NCI-H128 (cell line): ENCODE measurements at regions not wholly inside any gene's neighbourhood (a gene's known extent, or its start where the extent isn't known, plus 50 kb on each side); places are given as distances from the start of the nearest gene placed in this dataset.
A peak's percentile ranks its signal among the peaks of the same experiment; 100 is the strongest.

Source experiments
- DNase-seq: peaks from one replicate; lab custom pipeline; 2025; ENCODE audit not compliant: unreplicated experiment; lab: John Stamatoyannopoulos, UW

GRCh38 chr4:137076908-137077307 lies 455.4 kb downstream of the PCDH18 start:
- DNase-seq: no peak

GRCh38 chr4:137075586-137075985 lies 456.7 kb downstream of the PCDH18 start:
- no peak for DNase-seq

DNA sequence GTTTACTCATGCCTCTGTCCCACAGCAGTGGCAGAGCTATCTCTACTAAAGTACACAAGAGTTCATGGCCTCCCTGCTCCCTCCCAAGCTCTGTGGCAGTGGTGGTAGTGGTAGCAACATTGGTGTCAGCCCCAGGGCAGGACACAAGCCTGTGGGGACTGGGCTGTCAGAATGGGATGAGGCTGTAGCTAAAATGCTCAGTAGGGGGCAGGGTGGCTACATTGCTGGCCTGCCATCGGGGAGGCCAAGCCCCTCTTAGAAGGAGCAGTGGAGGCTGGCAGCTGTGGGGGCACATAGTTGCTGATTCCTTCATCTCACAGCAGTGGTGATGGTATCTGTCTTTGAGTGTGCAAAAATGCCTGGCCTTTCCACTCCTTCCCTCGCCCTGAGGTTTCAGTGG lies 461.7 kb downstream of the PCDH18 start:
- DNase-seq: no peak

GRCh38 chr4:137069473-137069872 lies 462.8 kb downstream of the PCDH18 start:
- DNase-seq: no peak

GRCh38 chr4:137067735-137068134 lies 464.6 kb downstream of the PCDH18 start:
- DNase-seq: no peak

DNA sequence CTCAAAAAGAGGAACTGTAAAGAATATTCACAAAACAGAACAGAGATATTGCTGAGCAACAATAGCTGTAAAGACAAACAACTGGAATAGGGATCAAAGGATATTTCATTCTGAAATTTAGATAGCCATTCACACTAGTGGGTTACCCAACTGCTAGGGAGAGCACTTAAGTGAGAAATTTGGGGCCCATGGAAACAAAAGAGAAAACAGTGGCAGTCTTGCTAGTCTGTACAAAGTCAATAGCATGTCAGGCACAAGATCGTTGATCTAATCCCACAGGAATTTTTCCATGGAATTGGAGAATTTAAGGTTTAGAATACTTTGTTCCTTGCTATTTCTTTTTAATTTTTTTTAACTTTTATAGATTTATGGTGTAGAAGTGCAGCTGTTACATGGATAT lies 467.0 kb downstream of the PCDH18 start:
- no peak for DNase-seq

- DNase-seq: no peak
Measured at GRCh38 chr4:137063961-137064360, 468.3 kb downstream of the PCDH18 start.

- no peak for DNase-seq
Measured at GRCh38 chr4:137043184-137043583, 489.1 kb downstream of the PCDH18 start.

GRCh38 chr4:137039370-137039769 lies 492.9 kb downstream of the PCDH18 start:
- DNase-seq: no peak

DNA sequence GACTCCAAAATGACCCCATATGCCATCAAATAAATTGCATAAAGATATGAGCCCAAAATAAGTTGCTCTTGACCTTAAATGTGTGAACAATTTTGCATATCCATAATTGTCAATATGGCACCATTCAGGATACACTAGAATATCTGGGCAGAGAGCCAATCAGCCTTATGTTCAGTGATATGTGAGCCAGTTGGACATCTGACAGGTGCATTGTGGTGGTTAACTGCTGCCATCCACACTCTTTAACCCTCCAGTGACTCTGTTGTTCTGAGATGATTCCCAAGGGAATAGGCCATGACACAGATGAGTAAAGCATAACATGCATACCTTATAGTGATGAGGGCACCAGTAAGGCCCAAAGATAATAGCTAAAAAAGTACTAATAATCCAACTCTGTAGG lies 500.1 kb downstream of the PCDH18 start:
- peak; percentile 27 for DNase-seq

DNA sequence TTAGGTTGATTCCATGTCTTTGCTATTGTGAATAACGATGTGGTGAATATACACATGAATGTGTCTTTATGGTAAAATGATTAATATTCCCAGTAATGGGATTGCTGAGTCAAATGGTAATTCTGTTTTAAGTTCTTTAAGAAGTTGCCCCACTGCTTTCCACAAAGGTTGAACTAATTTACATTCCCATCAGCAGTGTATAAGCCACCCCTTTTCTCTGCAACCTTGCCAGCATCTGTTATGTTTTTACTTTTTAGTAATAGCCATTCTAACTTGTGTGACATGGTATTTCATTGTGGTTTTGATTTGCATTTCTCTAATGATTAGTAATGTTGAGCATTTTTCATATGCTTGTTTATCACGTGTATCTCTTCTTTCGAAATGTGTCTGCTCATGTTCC lies 503.3 kb downstream of the PCDH18 start:
- no peak for DNase-seq

- DNase-seq: no peak
Measured at GRCh38 chr4:137025484-137026059, 506.7 kb downstream of the PCDH18 start.

- DNase-seq: no peak
Measured at GRCh38 chr4:137015426-137016409, 516.6 kb downstream of the PCDH18 start.

- no peak for DNase-seq
Measured at GRCh38 chr4:137000432-137000831, 531.9 kb downstream of the PCDH18 start.

DNA sequence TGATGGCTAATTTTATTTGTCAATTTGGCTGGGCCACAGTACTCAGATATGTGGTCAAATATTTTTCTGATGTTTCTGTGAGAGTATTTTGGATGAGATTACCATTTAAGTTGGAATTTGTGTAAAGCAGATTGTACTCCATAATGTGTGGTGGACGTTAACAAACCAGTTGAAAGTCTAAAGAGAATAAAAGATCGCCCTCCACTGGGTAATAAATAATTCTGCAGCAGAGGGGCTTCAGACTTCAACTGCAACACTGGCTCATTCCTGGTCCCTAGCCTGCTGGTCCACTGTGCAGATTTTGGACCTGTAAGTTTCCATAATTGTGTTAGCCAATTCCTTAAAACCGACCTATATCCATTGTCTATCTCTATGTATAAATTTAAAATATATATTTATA lies 540.3 kb downstream of the PCDH18 start:
- no peak for DNase-seq

DNA sequence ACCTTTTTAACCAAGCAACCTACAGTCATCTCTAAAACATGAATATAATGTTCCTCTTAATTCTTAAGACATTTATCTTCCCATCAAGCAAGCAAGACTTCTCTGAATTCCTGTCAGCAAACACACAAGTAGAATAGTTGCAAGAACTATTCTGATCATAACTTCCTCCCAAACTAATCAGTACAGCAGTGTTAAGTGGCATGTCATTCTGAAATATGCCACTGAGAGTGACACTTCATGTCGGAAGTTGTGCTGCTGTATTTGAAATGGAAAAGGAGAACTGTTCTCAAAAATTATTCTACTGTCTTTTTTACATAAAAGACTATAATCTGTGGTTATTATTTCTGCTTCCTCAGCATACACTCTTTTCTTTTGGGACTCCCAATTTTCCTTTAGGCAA lies 546.6 kb downstream of the PCDH18 start:
- no peak for DNase-seq

DNA sequence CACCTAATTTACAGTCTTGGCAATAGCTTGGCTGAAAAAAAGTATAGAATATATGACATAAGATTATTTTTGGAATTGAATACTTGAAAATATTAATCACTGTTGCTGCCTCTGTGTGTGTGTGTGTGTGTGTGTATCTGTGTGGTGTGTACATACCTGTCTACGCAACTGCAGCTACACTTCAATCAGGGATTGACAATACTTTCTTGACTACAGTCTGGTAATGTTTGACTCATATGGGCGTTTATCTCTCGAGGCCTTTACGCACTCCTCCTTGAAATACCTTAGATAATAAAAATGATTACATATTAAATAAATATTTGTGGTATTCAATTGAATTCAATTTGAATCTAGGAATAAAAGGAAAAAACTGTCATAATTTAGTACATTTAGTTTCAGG lies 565.2 kb downstream of the PCDH18 start:
- no peak for DNase-seq

DNA sequence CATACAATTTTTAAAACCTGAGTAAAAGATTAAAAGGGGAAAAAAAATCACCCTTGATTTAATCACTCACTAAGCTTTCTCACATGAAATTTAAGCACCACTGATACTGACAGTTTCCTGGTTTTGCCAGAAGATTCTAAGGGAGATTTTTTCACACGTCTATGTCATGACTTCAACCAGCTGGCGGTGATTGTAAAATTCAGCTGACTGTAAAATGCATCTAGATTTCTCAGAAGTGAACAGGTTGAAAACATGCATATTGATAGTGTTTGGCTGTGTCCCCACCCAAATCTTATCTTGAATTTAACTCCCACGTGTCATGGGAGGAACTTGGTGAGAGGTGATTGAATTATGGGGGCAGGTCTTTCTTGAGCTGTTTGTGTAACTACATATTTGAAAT lies 566.8 kb downstream of the PCDH18 start:
- no peak for DNase-seq

GRCh38 chr4:136962868-136963267 lies 569.4 kb downstream of the PCDH18 start:
- DNase-seq: no peak

DNA sequence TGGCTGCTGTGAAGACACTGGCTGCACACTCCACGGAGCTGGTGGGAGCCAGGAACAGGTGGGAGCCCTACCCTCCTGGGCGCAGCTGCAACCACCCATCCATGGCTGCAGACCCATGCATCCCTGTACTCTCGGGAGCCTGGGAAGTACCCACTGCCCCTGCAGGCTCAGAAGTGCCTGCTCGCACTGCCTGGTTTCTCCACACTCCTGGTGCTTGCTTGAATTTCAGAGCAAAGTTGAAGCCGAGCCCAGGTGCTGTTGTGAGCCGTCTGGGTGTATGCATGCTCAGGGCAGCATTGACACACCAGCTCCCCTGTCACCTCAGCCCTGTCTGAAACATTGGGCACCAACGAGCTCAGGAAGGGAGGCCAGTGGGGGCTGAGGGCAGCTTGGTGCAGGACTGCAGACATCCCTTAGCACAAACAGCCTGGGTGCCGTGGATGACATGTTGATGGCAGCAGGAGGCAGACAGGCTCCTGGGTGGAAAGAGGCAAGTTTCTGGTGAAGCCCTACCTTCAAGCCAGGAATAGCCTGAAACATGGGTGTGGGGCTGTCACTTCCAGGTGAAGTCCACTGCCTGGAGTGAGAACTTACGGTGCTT lies 585.9 kb downstream of the PCDH18 start:
- DNase-seq: no peak

- DNase-seq: no peak
Measured at GRCh38 chr4:136939781-136940180, 592.5 kb downstream of the PCDH18 start.

DNA sequence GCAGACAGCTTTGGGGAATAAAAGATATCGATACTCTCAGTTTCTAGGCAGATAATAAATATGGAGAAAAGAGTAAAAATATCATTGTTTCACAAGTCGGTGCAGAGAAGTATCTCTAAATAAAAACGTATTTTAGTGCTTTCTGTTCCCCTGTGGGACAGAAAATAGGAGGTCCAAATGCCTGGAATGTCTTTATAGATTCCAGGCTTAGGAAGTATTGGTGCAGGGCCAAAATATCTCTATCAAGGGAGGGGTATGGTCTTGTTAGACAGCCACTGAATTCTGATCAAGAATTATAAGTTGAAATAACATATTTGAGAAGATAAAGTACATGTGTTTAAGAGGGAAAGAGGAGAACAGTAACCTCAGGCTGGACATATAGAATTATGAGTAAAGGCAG lies 596.4 kb downstream of the PCDH18 start:
- DNase-seq: no peak
